GM12891 (cell line): ENCODE measurements at regions not wholly inside any gene's neighbourhood (a gene's known extent, or its start where the extent isn't known, plus 50 kb on each side); places are given as distances from the start of the nearest gene placed in this dataset.

ENCODE experiments used
- POLR2A ChIP-seq: IDR thresholded peaks from 2 replicates; pipeline ENCODE4 v1.6.1; 2011; ENCODE audit warnings: low read depth, low read length, control low read depth
- TAF1 ChIP-seq: IDR thresholded peaks from 2 replicates; pipeline ENCODE4 v1.6.1; 2011; ENCODE audit warnings: low read depth, low read length, control low read depth

DNA sequence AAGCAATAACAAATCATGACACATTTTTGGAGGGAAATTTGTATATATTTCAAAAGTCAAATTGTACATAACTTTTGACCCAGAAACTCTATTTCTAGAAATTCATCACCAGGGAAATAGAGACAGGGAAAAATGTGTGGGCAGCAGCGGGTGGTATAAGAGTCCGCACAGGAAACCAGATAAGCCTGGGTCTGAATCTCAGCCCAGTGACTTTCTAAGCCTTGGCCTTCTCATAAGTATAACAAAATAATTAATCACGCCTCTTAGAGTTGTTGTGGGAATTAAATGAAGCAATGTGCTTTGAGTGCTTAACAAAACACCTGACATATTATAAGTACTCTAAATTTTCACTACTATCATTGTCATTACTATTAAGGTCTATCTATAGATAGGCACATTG, 149.2 kb upstream of the DAP start:
- no peak for TF ChIP-seq POLR2A
- TF ChIP-seq TAF1, result no peak
